H1 (cell line): ENCODE measurements at regions not wholly inside any gene's neighbourhood (a gene's known extent, or its start where the extent isn't known, plus 50 kb on each side); places are given as distances from the start of the nearest gene placed in this dataset.

Source experiments
- SIN3A ChIP-seq, 2 experiments: IDR thresholded peaks in 1 of 2; conservative IDR thresholded peaks in 1 of 2; 2 replicates each; pipeline ENCODE4 v1.6.1; 2011 to 2012; ENCODE audit warnings: low read length in 2 of 2, improper control_type of control experiment in 1 of 2, low read depth in 1 of 2, mild to moderate bottlenecking in 1 of 2

DNA sequence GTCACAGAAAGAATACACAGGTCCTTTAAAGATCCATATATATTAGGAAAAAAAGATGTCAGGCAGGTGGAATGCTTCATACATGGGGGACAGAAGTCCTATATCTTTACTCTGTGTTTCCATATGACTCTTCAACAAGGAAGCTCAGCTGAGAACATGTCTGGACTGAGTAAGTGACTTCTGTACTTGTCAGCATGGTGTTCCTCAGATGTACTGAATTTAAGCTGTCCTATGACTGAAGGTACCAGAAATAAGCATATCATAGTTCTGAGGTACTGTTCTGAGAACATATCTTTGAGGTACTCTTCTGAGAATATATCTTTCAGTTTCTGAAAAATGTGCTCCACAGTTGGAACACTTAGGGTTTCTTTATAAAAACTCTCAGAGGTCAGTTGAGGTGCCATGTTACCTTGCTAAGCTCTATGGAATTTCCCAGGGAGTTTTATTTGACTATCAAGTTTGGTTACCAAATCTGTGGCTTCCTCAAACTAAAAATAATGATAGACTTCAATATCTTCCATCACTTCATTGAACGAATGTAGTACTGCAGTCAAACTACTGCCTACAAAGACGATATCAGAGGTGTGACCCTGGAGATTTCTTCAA, 597.2 kb upstream of the GNPDA2 start (continued):
- TF ChIP-seq SIN3A (conservative IDR thresholded peaks at IDR 0.05 in 1 of 2, IDR thresholded peaks at IDR 0.05 in 1 of 2; ENCODE audit: low read depth in 1 of 2, low read length in 2 of 2) = no peak
